H1 (cell line): ENCODE measurements at regions not wholly inside any gene's neighbourhood (a gene's known extent, or its start where the extent isn't known, plus 50 kb on each side); places are given as distances from the start of the nearest gene placed in this dataset.

Source experiments
- CTCF ChIA-PET: fragments of 300-600 bp; sonication (Branson Sonifier 250); formaldehyde crosslinking; loops from one replicate; lab custom pipeline; 2021; ENCODE audit not compliant: partially characterized antibody; lab: Charles Lee
- POLR2A ChIA-PET: fragments of 300-600 bp; sonication (Branson Sonifier 250); formaldehyde crosslinking; loops from one replicate; lab custom pipeline; 2021; ENCODE audit warnings: inconsistent platforms; ENCODE audit not compliant: partially characterized antibody; lab: Charles Lee
- DNase-seq, 2 experiments: peaks; one replicate each; pipeline versions ENCODE4 v3.0.0 to v3.0.0-alpha.2; 2010 to 2022; ENCODE audit warnings: low spot score in 2 of 2, low read depth in 1 of 2, mixed read lengths in 1 of 2
- FAIRE-seq: peaks from 2 replicates; lab custom pipeline; 2011; peaks lifted over from hg19 to GRCh38; lab: Jason Lieb, UNC
- H2AFZ ChIP-seq: 2 replicates; pipeline ENCODE4 v1.8.1; 2012; ENCODE audit warnings: low read length, inconsistent platforms
- H2AK5ac ChIP-seq: 2 replicates; pipeline ENCODE4 v1.6.1; 2013; ENCODE audit warnings: low read depth, low read length
- H2BK120ac ChIP-seq: replicated peaks from 2 replicates; pipeline ENCODE3; 2013; ENCODE audit warnings: low read depth, low read length, inconsistent platforms
- H2BK12ac ChIP-seq: 2 replicates; pipeline ENCODE4 v1.6.1; 2013; ENCODE audit warnings: low read depth, low read length
- H2BK15ac ChIP-seq: 2 replicates; pipeline ENCODE4 v1.6.1; 2013; ENCODE audit warnings: low read length
- H2BK20ac ChIP-seq: 2 replicates; pipeline ENCODE4 v1.6.1; 2013; ENCODE audit warnings: low read length
- H2BK5ac ChIP-seq: 2 replicates; pipeline ENCODE4 v1.6.1; 2013; ENCODE audit warnings: low read depth, low read length
- H3K14ac ChIP-seq: 2 replicates; pipeline ENCODE4 v1.6.1; 2013; ENCODE audit warnings: inconsistent platforms; ENCODE audit not compliant: insufficient read length
- H3K18ac ChIP-seq: 2 replicates; pipeline ENCODE4 v1.6.1; 2013; ENCODE audit warnings: low read length; ENCODE audit errors: extremely low read depth
- H3K23ac ChIP-seq: 2 replicates; pipeline ENCODE4 v1.6.1; 2013; ENCODE audit warnings: inconsistent platforms; ENCODE audit not compliant: insufficient read length
- H3K23me2 ChIP-seq: 2 replicates; pipeline ENCODE4 v1.6.1; 2013; ENCODE audit warnings: low read depth, low read length
- H3K27ac ChIP-seq: 2 replicates; pipeline ENCODE4 v1.6.1; 2011; ENCODE audit warnings: low read depth, low read length, inconsistent platforms
- H3K27me3 ChIP-seq, 4 experiments: replicated peaks in 1 of 4; 1 replicate in 1 of 4; 2 replicates in 3 of 4; pipeline versions ENCODE4 v1.6.1 to v1.8.1; 2011 to 2013; ENCODE audit warnings: low read length in 3 of 4, mild to moderate bottlenecking in 3 of 4, inconsistent platforms in 2 of 4, mixed read lengths in 2 of 4, moderate library complexity in 1 of 4; ENCODE audit not compliant: control insufficient read depth in 3 of 4, insufficient read depth in 3 of 4; ENCODE audit errors: extremely low read depth in 1 of 4
- H3K36me3 ChIP-seq, 4 experiments: 2 replicates each; pipeline versions ENCODE4 v1.6.1 to v1.8.1; 2011 to 2013; ENCODE audit warnings: mild to moderate bottlenecking in 4 of 4, low read length in 3 of 4, moderate library complexity in 2 of 4, control low read depth in 1 of 4, inconsistent platforms in 1 of 4; ENCODE audit not compliant: insufficient read depth in 4 of 4, control insufficient read depth in 2 of 4
- H3K4ac ChIP-seq: replicated peaks from 2 replicates; pipeline ENCODE3; 2013; ENCODE audit warnings: low read length, low read depth, mixed read lengths, inconsistent platforms; ENCODE audit not compliant: insufficient read length
- H3K4me1 ChIP-seq, 4 experiments: replicated peaks in 1 of 4; 1 replicate in 1 of 4; 2 replicates in 3 of 4; pipeline versions ENCODE4 v1.6.1 to v1.8.1; 2011 to 2013; ENCODE audit warnings: low read length in 3 of 4, inconsistent platforms in 2 of 4, mixed read lengths in 1 of 4; ENCODE audit not compliant: insufficient read depth in 4 of 4, control insufficient read depth in 3 of 4
- H3K4me2 ChIP-seq, 2 experiments: 2 replicates each; pipeline versions ENCODE4 v1.6.1 to v1.8.1; 2011 to 2013; ENCODE audit warnings: low read depth in 2 of 2, low read length in 2 of 2, control low read depth in 1 of 2, inconsistent platforms in 1 of 2, mild to moderate bottlenecking in 1 of 2; ENCODE audit not compliant: insufficient read depth in 1 of 2
- H3K4me3 ChIP-seq, 4 experiments: fragments of 200-600, 300-600 bp in 1 of 4; sonication (generic), shearing (Covaris generic), sonication (Bioruptor Twin) in 1 of 4; 2 replicates each; pipeline versions ENCODE4 v1.5.1 to v1.8.1; 2011 to 2016; ENCODE audit warnings: low read length in 4 of 4, low read depth in 3 of 4, control low read depth in 2 of 4, inconsistent platforms in 2 of 4, mild to moderate bottlenecking in 2 of 4, mixed read lengths in 1 of 4, moderate library complexity in 1 of 4; ENCODE audit not compliant: insufficient read depth in 2 of 4; ENCODE audit errors: extremely low read depth in 1 of 4
- H3K56ac ChIP-seq: replicated peaks from 2 replicates; pipeline ENCODE3; 2013; ENCODE audit warnings: low read depth, mild to moderate bottlenecking, mixed read lengths, low read length, inconsistent platforms; ENCODE audit not compliant: insufficient read length
- H3K79me1 ChIP-seq: 2 replicates; pipeline ENCODE4 v1.6.1; 2013; ENCODE audit warnings: low read depth, low read length, control low read depth
- H3K79me2 ChIP-seq, 2 experiments: 2 replicates each; pipeline versions ENCODE4 v1.6.1 to v1.8.1; 2012 to 2013; ENCODE audit warnings: low read length in 2 of 2, mild to moderate bottlenecking in 2 of 2, inconsistent platforms in 1 of 2; ENCODE audit not compliant: insufficient read depth in 2 of 2, control insufficient read depth in 1 of 2
- H3K9ac ChIP-seq, 4 experiments: replicated peaks in 1 of 4; 1 replicate in 1 of 4; 2 replicates in 3 of 4; pipeline versions ENCODE4 v1.6.1 to v1.8.1; 2011 to 2013; ENCODE audit warnings: low read depth in 3 of 4, low read length in 3 of 4, control low read depth in 2 of 4, mild to moderate bottlenecking in 2 of 4, moderate library complexity in 2 of 4, inconsistent platforms in 1 of 4; ENCODE audit errors: extremely low read depth in 1 of 4
- H3K9me3 ChIP-seq, 2 experiments: 2 replicates each; pipeline versions ENCODE4 v1.6.1 to v1.8.1; 2012 to 2013; ENCODE audit warnings: mild to moderate bottlenecking in 2 of 2, moderate library complexity in 2 of 2, control low read depth in 1 of 2, inconsistent platforms in 1 of 2, low read depth in 1 of 2, low read length in 1 of 2, mixed read lengths in 1 of 2; ENCODE audit not compliant: insufficient read depth in 2 of 2
- H4K20me1 ChIP-seq, 2 experiments: replicated peaks in 1 of 2; 2 replicates each; pipeline versions ENCODE3 to v1.8.1; 2011 to 2013; ENCODE audit warnings: inconsistent platforms in 2 of 2, low read length in 2 of 2, mild to moderate bottlenecking in 1 of 2; ENCODE audit not compliant: insufficient read depth in 2 of 2, control insufficient read depth in 1 of 2
- H4K5ac ChIP-seq: 2 replicates; pipeline ENCODE4 v1.6.1; 2013; ENCODE audit warnings: low read length, low read depth, mixed read lengths, inconsistent platforms; ENCODE audit not compliant: insufficient read length
- H4K8ac ChIP-seq: 2 replicates; pipeline ENCODE4 v1.8.0; 2013; ENCODE audit warnings: mild to moderate bottlenecking, moderate library complexity, low read length, inconsistent platforms; ENCODE audit not compliant: insufficient read depth; ENCODE audit errors: extremely low read depth
- H4K91ac ChIP-seq: replicated peaks from 2 replicates; pipeline ENCODE3; 2013; ENCODE audit warnings: low read length, mixed read lengths, inconsistent platforms; ENCODE audit not compliant: insufficient read length
- E2F6 ChIP-seq: IDR thresholded peaks from 2 replicates; pipeline ENCODE4 v1.6.1; 2012; ENCODE audit warnings: inconsistent platforms
- GTF2F1 ChIP-seq: IDR thresholded peaks from 2 replicates; pipeline ENCODE4 v1.6.1; 2012; ENCODE audit warnings: low read depth, low read length, improper control_type of control experiment, borderline replicate concordance
- JUN ChIP-seq: IDR thresholded peaks from 2 replicates; pipeline ENCODE4 v1.6.1; 2011; ENCODE audit warnings: low read depth, mild to moderate bottlenecking, improper control_type of control experiment, low read length
- MAX ChIP-seq: IDR thresholded peaks from 2 replicates; pipeline ENCODE4 v1.6.1; 2012; ENCODE audit warnings: inconsistent platforms
- POU5F1 ChIP-seq: IDR thresholded peaks from 2 replicates; pipeline ENCODE4 v1.6.1; 2011; ENCODE audit warnings: low read depth, mild to moderate bottlenecking, low read length, moderate library complexity
- SAP30 ChIP-seq: fragments of 300-600 bp; sonication (generic); IDR thresholded peaks from 2 replicates; pipeline ENCODE4 v1.7.1; 2012; ENCODE audit warnings: low read length, moderate library complexity, mild to moderate bottlenecking, inconsistent platforms; ENCODE audit not compliant: insufficient read depth, insufficient replicate concordance
- SIN3A ChIP-seq, 2 experiments: IDR thresholded peaks in 1 of 2; conservative IDR thresholded peaks in 1 of 2; 2 replicates each; pipeline ENCODE4 v1.6.1; 2011 to 2012; ENCODE audit warnings: low read length in 2 of 2, improper control_type of control experiment in 1 of 2, low read depth in 1 of 2, mild to moderate bottlenecking in 1 of 2
- SIRT6 ChIP-seq: IDR thresholded peaks from one replicate; pipeline ENCODE4 v1.7.1; 2012; ENCODE audit warnings: low read length, inconsistent platforms
- SP2 ChIP-seq: IDR thresholded peaks from 2 replicates; pipeline ENCODE4 v1.6.1; 2012; ENCODE audit warnings: mild to moderate bottlenecking, low read length, inconsistent platforms
- TAF7 ChIP-seq: optimal IDR thresholded peaks from 2 replicates; pipeline ENCODE3; 2011; ENCODE audit warnings: low read depth, mild to moderate bottlenecking, inconsistent platforms, low read length, moderate library complexity, borderline replicate concordance
- TEAD4 ChIP-seq: IDR thresholded peaks from 2 replicates; pipeline ENCODE4 v1.6.1; 2012; ENCODE audit warnings: low read depth, low read length, inconsistent platforms, mixed read lengths
- USF2 ChIP-seq: IDR thresholded peaks from 2 replicates; pipeline ENCODE4 v1.6.1; 2011; ENCODE audit warnings: low read length, improper control_type of control experiment
- WGBS, 2 experiments: shearing (Covaris generic) in 1 of 2; methylation state at CpG; one replicate each; pipeline versions ENCODE4 v1.1.6 to v1.1.7; 2013 to 2015; ENCODE audit warnings: low lambda C conversion rate in 2 of 2, mixed read lengths in 2 of 2, inconsistent platforms in 1 of 2, low coverage in 1 of 2, missing lambda C conversion rate in 1 of 2; ENCODE audit not compliant: insufficient replicate concordance in 2 of 2, insufficient coverage in 1 of 2, insufficient read length in 1 of 2; ENCODE audit errors: extremely low coverage in 1 of 2, missing lambda C conversion rate in 1 of 2; 5-methylcytosine and 5-hydroxymethylcytosine counted together

- Histone ChIP-seq H3K56ac (no peak overlapping the region), H3K9me3 (no peaks in the 10 kb centered on the region), H2BK20ac (no peak overlapping the region), H3K79me2 (no peaks in the 10 kb centered on the region), H4K8ac (no peak overlapping the region), H2AK5ac (no peak overlapping the region), H3K23me2 (no peaks in the 10 kb centered on the region), H3K36me3 (no peaks in the 10 kb centered on the region), H4K20me1 (no peaks in the 10 kb centered on the region), H3K27ac (no peak overlapping the region), H3K23ac (no peak overlapping the region), H3K4me2 (no peak overlapping the region), H3K4me1 (no peaks in the 10 kb centered on the region), H2BK120ac (no peak overlapping the region), H2BK5ac (no peak overlapping the region), H3K9ac (no peak overlapping the region), H3K27me3 (no peaks in the 10 kb centered on the region), H3K79me1 (no peaks in the 10 kb centered on the region), H2BK15ac (no peak overlapping the region), H4K5ac (no peak overlapping the region), H3K14ac (no peak overlapping the region), H3K18ac (no peak overlapping the region), H2BK12ac (no peak overlapping the region), H3K4ac (no peak overlapping the region), H3K4me3 (no peak overlapping the region), H4K91ac (no peak overlapping the region), H2AFZ (no peak overlapping the region)
- CTCF ChIA-PET, result interaction anchor here (1.3 kb wide), 1 partner anchor 86 kb away, joined by 3 read pairs; no protein-coding TSS in a partner anchor
- TF ChIP-seq SIN3A (conservative IDR thresholded peaks at IDR 0.05 in 1 of 2, IDR thresholded peaks at IDR 0.05 in 1 of 2; ENCODE audit: low read depth in 1 of 2, low read length in 2 of 2), result no peak
- no peak for TF ChIP-seq JUN
- no peak for TF ChIP-seq SIRT6
- TF ChIP-seq SAP30, result no peak
- TF ChIP-seq E2F6, result no peak
- TF ChIP-seq POU5F1, result no peak
- TF ChIP-seq GTF2F1, result no peak
- no peak for TF ChIP-seq SP2
- TF ChIP-seq TEAD4, result no peak
- no peak for TF ChIP-seq USF2
- no peak for TF ChIP-seq TAF7
- no peak for TF ChIP-seq MAX
- FAIRE-seq (no peak), DNase-seq (no peak)
- POLR2A ChIA-PET, result no interaction called here
- WGBS, 2 experiments, result 64% methylated on average over 2 of the region's 2 CpGs; no CpG with 5 or more reads in 1 of the 2 experiments
These were observed 301.9 kb upstream of the RUNX1 start for GRCh38 chr21:35350965-35351364.
